GM21447 (cell line): ENCODE measurements at regions not wholly inside any gene's neighbourhood (a gene's known extent, or its start where the extent isn't known, plus 50 kb on each side); places are given as distances from the start of the nearest gene placed in this dataset.

ENCODE experiments used
- ATAC-seq: cut with Tn5 transposase; IDR thresholded peaks from one replicate; pipeline ENCODE4 v1.9.1; 2021; ENCODE audit not compliant: unreplicated experiment

DNA sequence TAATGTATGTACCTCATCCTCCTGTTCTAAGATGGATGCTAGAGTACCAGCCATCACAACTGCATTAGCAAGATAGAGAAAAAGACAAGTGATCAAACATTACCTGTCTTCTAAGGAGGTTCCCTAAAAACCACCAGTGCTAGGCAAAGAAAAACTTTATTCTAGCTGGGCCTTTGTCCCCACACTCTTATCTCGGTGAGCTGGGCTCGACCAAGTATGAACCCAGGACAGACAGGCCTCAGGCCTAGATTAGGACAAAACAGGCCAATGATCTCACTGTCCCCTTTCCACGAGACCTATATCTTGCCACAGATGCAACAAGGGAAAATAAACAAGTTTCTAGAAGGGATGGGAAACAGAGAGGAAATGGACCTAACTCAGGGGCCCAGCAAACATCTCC, 127.6 kb upstream of the PKDCC start:
- no peak for ATAC-seq

GRCh38 chr2:41920812-41921211, 127.0 kb upstream of the PKDCC start:
- no peak for ATAC-seq

GRCh38 chr2:41922177-41922576, 125.6 kb upstream of the PKDCC start:
- no peak for ATAC-seq

- no peak for ATAC-seq
Measured at GRCh38 chr2:41923156-41923786, 124.5 kb upstream of the PKDCC start.

DNA sequence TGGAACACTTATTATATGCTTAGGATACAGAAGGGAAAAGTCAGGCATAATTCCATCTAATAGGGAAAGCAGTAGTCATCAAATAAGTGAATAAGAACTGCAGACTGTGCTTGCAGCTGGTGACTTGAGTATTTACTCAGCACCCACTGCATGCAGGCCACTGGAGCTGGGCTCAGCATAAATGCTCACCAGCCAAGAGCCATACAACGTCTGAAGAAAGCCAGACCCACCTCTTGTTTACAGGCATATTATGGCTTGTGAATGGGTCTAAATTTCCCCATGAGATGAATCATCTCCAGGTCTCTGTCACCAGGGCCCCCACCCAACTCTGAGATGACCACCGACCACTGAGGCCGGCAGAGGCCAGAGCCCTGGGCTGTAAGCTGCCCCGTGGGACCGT, 123.8 kb upstream of the PKDCC start:
- no peak for ATAC-seq

GRCh38 chr2:41924709-41925408, 123.0 kb upstream of the PKDCC start:
- no peak for ATAC-seq

- no peak for ATAC-seq
Measured at GRCh38 chr2:41925712-41926111, 122.1 kb upstream of the PKDCC start.

- ATAC-seq: no peak
Measured at GRCh38 chr2:41926614-41927580, 120.9 kb upstream of the PKDCC start.

DNA sequence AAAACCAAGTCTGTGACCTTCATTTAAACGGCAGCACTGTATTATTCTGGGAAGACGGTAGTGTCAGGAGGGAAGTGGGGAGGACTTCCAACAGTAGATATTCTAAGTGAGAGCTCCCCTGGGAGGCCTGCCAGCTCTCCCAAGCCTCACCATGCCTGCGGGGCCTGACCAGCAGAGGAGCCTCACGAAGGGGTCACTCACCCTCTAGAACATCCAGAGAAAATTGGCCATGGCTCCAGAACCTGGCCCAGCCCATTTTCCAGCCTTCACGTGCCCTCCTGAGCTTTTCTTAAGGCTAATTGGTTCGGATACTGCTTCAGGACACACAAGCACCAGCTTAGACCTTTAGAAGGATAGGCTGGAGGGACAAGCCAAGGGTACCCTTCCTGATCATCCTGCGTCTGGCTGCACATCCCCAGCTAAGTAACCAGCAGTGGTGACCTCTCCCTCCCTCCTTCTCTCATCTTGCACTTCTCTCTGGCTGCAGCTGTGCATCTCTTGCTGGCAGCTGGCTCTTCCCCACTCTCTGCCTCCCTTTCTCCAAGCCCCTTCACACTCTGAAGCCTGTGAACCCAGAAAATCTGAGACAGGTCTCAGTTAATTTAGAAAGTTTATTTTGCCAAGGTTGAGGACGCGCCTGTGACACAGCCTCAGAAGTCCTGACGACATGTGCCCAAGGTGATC, 120.1 kb upstream of the PKDCC start:
- no peak for ATAC-seq

- no peak for ATAC-seq
Measured at GRCh38 chr2:41928526-41928925, 119.3 kb upstream of the PKDCC start.

- ATAC-seq: no peak
Measured at GRCh38 chr2:41930807-41931566, 116.8 kb upstream of the PKDCC start.

DNA sequence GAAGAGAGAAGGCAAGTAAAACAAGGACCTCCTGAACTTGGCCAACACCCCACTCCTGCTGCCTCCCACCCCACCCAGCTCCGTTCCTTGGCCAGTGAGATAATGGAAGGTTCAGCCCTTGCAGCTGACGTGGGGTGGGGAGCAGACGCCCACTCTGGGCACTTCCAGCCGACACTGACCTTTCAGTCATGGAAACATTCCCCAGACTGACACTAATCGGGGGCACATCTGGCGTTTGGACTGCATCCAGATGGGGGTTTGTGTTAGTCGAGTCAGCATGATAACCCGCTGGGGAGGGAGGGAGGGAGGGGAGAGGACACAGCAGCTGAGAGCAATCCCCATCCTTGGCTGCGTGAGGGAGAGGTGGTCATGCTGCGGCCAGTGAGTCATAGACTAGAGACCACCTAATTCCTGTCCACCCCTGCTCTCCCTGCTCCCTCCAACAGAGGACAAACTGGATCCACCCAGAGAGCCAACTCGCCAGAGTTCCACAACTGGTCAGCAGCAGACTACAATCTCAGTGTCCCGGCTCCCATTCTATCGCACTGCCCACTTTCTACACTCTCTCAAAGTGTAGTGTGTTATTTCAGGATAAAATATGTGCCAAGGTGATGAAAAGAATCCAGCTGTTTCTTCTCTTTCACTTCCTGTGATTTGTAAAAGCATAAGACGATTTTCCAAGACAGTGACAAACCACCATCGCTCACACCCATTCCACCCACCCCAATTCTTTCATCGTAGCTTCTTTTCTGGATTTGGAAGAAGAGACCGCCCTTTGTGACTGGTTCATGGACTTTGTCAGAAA, 115.4 kb upstream of the PKDCC start:
- ATAC-seq: no peak

DNA sequence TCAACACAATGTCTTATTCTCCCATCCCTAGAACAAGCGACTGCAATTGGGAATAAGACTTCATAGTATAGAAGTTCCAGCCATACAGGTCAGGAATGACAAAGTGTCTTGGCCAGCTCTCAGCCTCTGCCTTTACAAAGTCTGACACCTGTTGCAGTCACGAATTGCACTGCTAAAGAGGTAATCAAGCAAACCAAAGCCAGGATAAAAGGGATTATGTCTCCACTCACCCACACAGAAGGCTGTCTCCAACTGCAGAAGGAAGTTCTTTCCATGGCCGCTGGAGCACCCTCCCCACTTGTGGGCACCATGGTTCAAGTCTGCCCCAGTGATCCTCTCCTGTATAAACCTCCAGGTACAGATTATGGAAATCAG, 114.8 kb upstream of the PKDCC start:
- no peak for ATAC-seq

GRCh38 chr2:41933585-41934320, 114.1 kb upstream of the PKDCC start:
- no peak for ATAC-seq

- ATAC-seq: no peak
Measured at GRCh38 chr2:41934329-41934958, 113.4 kb upstream of the PKDCC start.

DNA sequence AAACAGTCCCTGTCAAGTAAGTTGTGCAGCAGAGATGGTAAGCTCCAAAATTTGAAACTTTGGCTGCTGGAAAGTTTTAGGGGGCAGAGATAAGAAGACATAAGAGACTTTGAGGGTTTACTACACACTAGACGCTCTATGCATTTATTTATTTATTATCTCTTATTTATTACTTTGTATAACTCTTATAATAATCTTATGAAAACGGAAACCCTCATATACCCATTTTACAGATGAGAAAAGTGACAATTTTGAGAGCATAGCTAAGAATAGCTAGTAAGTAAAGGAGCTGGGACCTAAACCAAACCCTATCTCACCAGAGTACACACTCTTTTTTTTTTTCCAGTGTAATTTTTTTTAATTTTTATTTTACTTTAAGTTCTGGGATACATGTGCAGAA, 112.8 kb upstream of the PKDCC start:
- ATAC-seq: no peak

DNA sequence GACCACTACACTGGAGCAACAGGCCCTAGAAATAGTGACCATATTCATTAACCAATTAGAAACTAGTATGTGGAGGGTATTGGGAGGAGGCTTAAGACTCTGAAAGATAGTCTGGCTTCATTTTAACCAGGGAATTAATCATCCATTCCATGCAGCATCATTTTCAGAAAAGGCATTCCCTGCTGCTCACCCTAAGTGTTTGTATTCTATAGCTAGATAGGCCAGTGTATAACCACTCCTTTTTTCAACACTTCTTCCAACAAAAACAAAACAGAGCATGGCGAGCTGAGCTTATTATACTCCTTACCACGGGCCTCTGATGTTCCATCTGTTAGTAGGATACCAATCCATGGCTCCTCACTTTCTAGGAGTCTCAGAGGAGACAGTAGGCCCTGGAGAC, 112.0 kb upstream of the PKDCC start:
- no peak for ATAC-seq

- ATAC-seq: no peak
Measured at GRCh38 chr2:41936771-41937463, 110.9 kb upstream of the PKDCC start.
